Epithelial cell of esophagus (primary cell): ENCODE measurements at regions not wholly inside any gene's neighbourhood (a gene's known extent, or its start where the extent isn't known, plus 50 kb on each side); places are given as distances from the start of the nearest gene placed in this dataset.

Experiments used
- DNase-seq: peaks from one replicate; pipeline ENCODE4 v3.0.0; 2010; ENCODE audit warnings: low read depth
- H3K4me3 ChIP-seq: 2 replicates; pipeline ENCODE4 v1.5.1; 2011; ENCODE audit warnings: mild to moderate bottlenecking, low read length, control low read depth
- CTCF ChIP-seq: IDR thresholded peaks from 2 replicates; pipeline ENCODE4 v1.5.1; 2011; ENCODE audit warnings: low read depth, mild to moderate bottlenecking, low read length, control low read depth, inconsistent platforms; ENCODE audit not compliant: insufficient read depth; ENCODE audit errors: missing control alignments

DNA sequence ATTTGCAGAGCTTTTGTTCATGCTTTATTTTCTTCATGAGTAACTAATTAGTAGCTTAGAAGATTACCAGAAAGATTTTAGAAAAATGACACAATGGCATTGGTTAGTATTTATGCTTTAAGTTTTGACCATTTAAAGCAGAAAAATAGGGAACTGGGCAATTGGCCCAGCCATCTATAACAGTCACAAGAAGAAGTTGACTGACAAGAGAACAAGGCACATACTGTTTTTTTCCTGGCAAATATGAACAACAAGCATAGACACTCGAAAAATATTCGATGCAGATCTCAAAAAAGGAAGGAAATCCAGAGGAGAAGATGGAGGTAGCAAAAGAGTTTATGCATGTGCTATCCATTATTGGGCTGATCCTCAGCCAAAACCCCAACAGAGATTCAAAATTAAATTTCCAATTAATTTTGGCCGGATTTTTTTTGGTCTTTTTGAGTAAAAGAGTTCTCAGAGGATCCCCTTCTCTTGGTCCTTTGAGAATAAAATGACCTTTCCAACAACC, 200.8 kb upstream of the SLC35G4 start:
- TF ChIP-seq CTCF = no peak
- no peak overlapping the region for H3K4me3 ChIP-seq
- DNase-seq = no peak

GRCh38 chr18:11407940-11408339, 201.5 kb upstream of the SLC35G4 start:
- TF ChIP-seq CTCF = no peak
- H3K4me3 ChIP-seq = no peak overlapping the region
- DNase-seq = no peak

- TF ChIP-seq CTCF = no peak
- DNase-seq = no peak
These were observed 203.6 kb upstream of the SLC35G4 start for GRCh38 chr18:11405804-11406203.

GRCh38 chr18:11400703-11401102, 208.7 kb upstream of the SLC35G4 start:
- H3K4me3 ChIP-seq = no peak overlapping the region
- TF ChIP-seq CTCF = no peak
- no peak for DNase-seq

More at GRCh38 chr18:11405804-11406203, 203.6 kb upstream of the SLC35G4 start:
- H3K4me3 ChIP-seq = no peak overlapping the region

DNA sequence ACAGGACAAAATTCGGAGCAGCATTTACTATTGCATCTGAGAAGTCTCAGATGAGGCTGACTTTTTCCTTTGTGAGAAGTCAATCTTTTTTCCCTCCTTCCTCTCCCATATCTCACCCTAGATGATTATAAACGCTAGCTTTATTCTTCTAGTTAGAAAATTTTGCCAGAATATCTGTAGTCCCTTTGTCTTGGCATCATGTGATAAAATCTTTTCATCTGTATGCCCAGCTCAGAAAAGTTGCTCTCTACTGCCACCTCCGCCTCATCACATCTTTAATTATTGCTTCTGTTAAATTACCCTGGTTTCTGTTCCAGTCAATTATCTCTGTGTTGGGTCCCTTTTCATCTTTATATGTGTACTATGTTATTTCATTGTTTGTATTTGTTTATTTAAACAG, 210.8 kb upstream of the SLC35G4 start:
- TF ChIP-seq CTCF = no peak
- H3K4me3 ChIP-seq = no peak overlapping the region
- no peak for DNase-seq

- no peak for DNase-seq
- TF ChIP-seq CTCF = no peak
- no peak overlapping the region for H3K4me3 ChIP-seq
These were observed 216.2 kb upstream of the SLC35G4 start for GRCh38 chr18:11392980-11393885.
